Brain microvascular endothelial cell (primary cell): ENCODE measurements at regions not wholly inside any gene's neighbourhood (a gene's known extent, or its start where the extent isn't known, plus 50 kb on each side); places are given as distances from the start of the nearest gene placed in this dataset.

Experiments
- DNase-seq: peaks from one replicate; pipeline ENCODE4 v3.0.0-alpha.2; 2020
- H3K27ac ChIP-seq: fragments of 250-450 bp; sonication (Bioruptor Pico); 2 replicates; pipeline ENCODE4 v1.5.1; 2020; ENCODE audit warnings: mild to moderate bottlenecking, moderate library complexity
- H3K27me3 ChIP-seq: fragments of 250-450 bp; sonication (Bioruptor Pico); replicated peaks from 2 replicates; pipeline ENCODE4 v1.5.1; 2020; ENCODE audit warnings: mild to moderate bottlenecking
- H3K36me3 ChIP-seq: fragments of 250-450 bp; sonication (Bioruptor Pico); replicated peaks from 2 replicates; pipeline ENCODE4 v1.5.1; 2020; ENCODE audit warnings: mild to moderate bottlenecking
- H3K4me3 ChIP-seq: 2 replicates; pipeline ENCODE4 v1.5.1; 2011; ENCODE audit warnings: low read depth, mild to moderate bottlenecking, control low read depth, low read length, moderate library complexity
- in situ Hi-C: cut with HindIII; loops from 2 replicates; pipeline ENCODE4 v1.10.0; 2017; ENCODE audit warnings: low sequenced_read_pairs, low pct_ligation_motif_present
- TF ChIP-seq, protein P1 (sequence below): IDR thresholded peaks from 2 replicates; pipeline ENCODE4 v1.5.1; 2011; ENCODE audit warnings: low read depth, mild to moderate bottlenecking, moderate library complexity, low read length, control low read depth, inconsistent platforms; ENCODE audit errors: missing control alignments

DNA sequence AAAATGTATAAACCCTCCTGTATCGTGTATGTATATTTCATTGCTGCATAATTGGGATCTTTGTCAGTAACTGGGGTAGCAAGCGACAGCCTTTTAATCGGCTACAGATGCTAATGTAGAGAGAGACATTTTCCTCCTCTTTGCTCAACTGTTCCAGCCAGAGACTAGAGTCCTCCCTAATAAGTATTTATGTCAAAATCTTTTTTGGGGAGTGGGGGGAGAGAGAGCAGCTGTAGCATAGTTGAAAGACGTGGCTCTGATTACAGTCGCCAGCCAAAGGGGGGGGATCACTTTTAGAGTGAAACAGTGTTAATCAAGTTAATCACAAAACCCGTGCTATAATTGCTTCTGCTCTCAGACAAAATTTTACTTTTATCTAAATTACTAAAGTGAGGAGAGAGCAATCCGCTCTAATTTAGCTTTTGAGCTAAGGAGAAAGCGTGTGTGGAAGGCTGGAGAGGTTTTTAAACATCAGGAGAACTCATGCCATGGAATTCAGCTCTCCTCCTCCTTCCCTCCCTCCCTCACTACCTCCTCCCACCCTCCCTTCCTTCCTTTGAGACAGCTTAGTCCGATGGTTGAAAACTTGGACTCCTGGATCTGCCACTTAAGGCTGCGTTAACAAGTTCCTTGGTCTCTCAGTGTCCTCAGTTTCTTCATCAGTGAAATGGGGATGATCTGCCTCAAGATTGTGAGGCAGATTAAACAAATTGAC, 87.3 kb upstream of the ZNF618 start:
- no peaks in the 10 kb centered on the region for H3K36me3 ChIP-seq
- in situ Hi-C loops: no loop called here
- peaks cover 14% of the 10 kb centered on the region for H3K27me3 ChIP-seq

DNA sequence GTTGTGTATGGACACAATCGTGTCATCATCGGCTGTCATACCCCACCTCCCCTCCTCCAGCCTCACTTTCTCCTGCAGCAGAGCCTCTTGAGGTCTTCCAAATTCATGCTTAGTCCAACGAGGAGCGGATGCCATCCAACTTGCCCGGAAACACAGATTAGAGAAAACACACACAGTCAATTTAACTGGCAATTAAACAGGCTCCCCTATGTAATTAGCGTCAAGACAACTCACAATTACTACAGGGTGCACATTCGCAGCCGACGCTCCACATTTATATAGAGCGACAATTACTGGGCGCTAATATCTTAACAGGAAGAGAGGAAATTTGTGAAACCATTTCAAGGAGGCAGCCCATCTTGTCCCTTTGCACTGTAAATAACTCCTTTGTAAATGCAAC, 86.0 kb upstream of the ZNF618 start:
- no peak overlapping the region for H3K4me3 ChIP-seq
- TF ChIP-seq, protein P1, sequence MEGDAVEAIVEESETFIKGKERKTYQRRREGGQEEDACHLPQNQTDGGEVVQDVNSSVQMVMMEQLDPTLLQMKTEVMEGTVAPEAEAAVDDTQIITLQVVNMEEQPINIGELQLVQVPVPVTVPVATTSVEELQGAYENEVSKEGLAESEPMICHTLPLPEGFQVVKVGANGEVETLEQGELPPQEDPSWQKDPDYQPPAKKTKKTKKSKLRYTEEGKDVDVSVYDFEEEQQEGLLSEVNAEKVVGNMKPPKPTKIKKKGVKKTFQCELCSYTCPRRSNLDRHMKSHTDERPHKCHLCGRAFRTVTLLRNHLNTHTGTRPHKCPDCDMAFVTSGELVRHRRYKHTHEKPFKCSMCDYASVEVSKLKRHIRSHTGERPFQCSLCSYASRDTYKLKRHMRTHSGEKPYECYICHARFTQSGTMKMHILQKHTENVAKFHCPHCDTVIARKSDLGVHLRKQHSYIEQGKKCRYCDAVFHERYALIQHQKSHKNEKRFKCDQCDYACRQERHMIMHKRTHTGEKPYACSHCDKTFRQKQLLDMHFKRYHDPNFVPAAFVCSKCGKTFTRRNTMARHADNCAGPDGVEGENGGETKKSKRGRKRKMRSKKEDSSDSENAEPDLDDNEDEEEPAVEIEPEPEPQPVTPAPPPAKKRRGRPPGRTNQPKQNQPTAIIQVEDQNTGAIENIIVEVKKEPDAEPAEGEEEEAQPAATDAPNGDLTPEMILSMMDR: no peak
- DNase-seq: no peak
- H3K36me3 ChIP-seq: no peaks in the 10 kb centered on the region
- no peak overlapping the region for H3K27ac ChIP-seq
- in situ Hi-C loops: no loop called here
- H3K27me3 ChIP-seq: peaks cover 14% of the 10 kb centered on the region

More for the DNA sequence above, 87.3 kb upstream of the ZNF618 start:
- Histone ChIP-seq H3K4me3 (no peak overlapping the region), H3K27ac (no peak overlapping the region)
- no peak for DNase-seq
- TF ChIP-seq, protein P1: no peak

DNA sequence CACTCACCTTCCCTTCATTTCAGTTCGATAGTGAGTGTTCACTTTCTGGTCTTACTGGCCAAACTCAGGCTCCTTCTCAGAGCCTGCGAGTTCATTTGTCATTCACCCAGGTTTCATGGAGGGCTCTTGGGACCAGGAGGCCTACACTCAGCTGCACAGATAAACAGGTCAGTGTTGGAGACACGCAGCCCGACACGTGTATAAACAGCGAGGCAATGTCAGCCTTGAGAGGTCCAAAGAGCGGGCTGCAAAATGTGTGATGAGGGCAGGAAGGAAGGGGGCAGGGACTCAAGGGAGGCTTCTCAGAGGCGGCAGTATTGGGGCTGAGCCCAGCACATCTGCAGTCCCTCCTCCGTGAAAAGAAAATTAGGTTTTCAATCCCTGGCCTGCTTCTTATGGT, 82.6 kb upstream of the ZNF618 start:
- no peak overlapping the region for H3K4me3 ChIP-seq
- peaks cover 7% of the 10 kb centered on the region for H3K27me3 ChIP-seq
- H3K27ac ChIP-seq: no peak overlapping the region
- TF ChIP-seq, protein P1: no peak
- in situ Hi-C loops: no loop called here
- no peaks in the 10 kb centered on the region for H3K36me3 ChIP-seq
- DNase-seq: no peak

DNA sequence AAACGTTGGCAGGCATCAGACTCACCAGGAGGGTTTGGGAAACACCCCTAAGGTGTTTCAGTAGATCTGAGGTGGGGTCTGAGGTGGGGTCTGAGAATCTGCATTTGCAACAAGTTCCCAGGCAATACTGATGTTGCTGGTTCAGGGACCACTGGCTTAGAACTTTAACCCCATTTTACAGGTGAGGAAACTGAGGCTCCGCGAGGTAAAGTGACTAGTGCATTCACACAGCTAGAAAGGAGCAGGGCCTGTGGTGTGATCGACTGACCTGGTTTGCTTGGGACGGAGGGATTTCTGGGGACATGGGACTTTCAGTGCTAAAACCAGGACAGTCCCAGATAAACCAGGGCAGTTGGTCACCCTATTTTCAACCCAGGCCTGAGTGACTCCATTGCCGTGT, 81.4 kb upstream of the ZNF618 start:
- in situ Hi-C loops: no loop called here
- Histone ChIP-seq H3K27me3 (no peaks in the 10 kb centered on the region), H3K27ac (no peak overlapping the region), H3K4me3 (no peak overlapping the region), H3K36me3 (no peaks in the 10 kb centered on the region)
- TF ChIP-seq, protein P1: no peak
- no peak for DNase-seq

DNA sequence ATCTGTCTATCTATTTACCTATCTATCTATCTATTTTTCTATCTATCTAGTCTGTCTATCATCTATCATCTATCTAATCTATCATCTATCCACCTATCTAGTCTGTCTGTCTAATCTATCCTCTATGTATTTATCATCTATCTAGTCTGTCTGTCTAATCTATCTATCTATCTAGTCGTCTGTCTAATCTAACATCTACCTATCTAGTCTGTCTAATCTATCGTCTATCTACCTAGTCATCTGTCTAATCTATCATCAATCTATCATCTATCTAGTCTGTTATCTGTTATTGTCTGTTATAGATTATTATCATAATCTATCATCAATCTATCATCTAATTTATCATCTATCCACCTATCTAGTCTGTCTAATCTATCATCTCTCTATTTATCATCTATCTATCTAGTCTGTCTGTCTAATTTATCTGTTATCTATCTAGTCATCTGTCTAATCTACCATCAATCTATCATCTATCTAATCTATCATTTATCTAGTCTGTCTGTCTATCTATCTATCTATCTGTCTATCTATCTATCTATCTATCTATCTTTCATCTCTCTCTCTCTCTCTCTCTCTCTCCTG, 80.2 kb upstream of the ZNF618 start:
- in situ Hi-C loops: no loop called here
- Histone ChIP-seq H3K27me3 (no peaks in the 10 kb centered on the region), H3K4me3 (no peak overlapping the region), H3K36me3 (no peaks in the 10 kb centered on the region), H3K27ac (no peak overlapping the region)
- DNase-seq: no peak
- TF ChIP-seq, protein P1: no peak
